ENCODE measurements at regions not wholly inside any gene's neighbourhood (a gene's known extent, or its start where the extent isn't known, plus 50 kb on each side); places are given as distances from the start of the nearest gene placed in this dataset.

GRCh38 chr1:118481126-118481525 lies 296.1 kb upstream of the SPAG17 start:
- Histone ChIP-seq H2BK5ac (ENCODE audit: low read depth, low read length, poor library complexity, severe bottlenecking) (no peak overlapping the region), H2BK15ac (ENCODE audit: low read depth, low read length) (no peak overlapping the region), H2BK120ac (ENCODE audit: low read depth, low read length) (no peak overlapping the region), H2AFZ (replicated peaks; ENCODE audit: low read length, poor library complexity) (no peak overlapping the region), H2AK5ac (ENCODE audit: low read depth, low read length) (no peak overlapping the region), H3K23ac (ENCODE audit: low read depth, low read length) (no peak overlapping the region), H4K8ac (ENCODE audit: low read depth in 2 of 2, low read length in 2 of 2) (no peak overlapping the region), H3K4me2 (ENCODE audit: low read depth, low read length) (no peak overlapping the region), H3K79me1 (ENCODE audit: low read depth in 1 of 2, low read length in 2 of 2) (no peaks in the 10 kb centered on the region), H3K56ac (ENCODE audit: extremely low read depth, insufficient read depth, low read length) (no peak overlapping the region), H3K36me3 (ENCODE audit: control insufficient read depth, insufficient read depth, low read length) (no peaks in the 10 kb centered on the region), H3K4ac (ENCODE audit: low read depth, low read length) (no peak overlapping the region), H3K14ac (replicated peaks; ENCODE audit: low read depth, low read length) (no peak overlapping the region), H3K9me3 (ENCODE audit: control insufficient read depth, insufficient read depth, low read length) (no peaks in the 10 kb centered on the region), H3K9ac (ENCODE audit: low read depth, low read length) (no peak overlapping the region), H4K5ac (ENCODE audit: low read depth, low read length) (no peak overlapping the region), H3K9me1 (ENCODE audit: insufficient read depth, low read length) (no peaks in the 10 kb centered on the region), H3K27ac (ENCODE audit: insufficient read depth, low read length) (no peak overlapping the region), H4K91ac (ENCODE audit: insufficient read depth, low read depth, low read length) (no peak overlapping the region), H3K4me3 (ENCODE audit: insufficient read depth, low read depth, low read length) (no peak overlapping the region), H3K27me3 (ENCODE audit: control insufficient read depth, insufficient read depth, low read length) (no peaks in the 10 kb centered on the region), H3K18ac (ENCODE audit: low read depth, low read length) (no peak overlapping the region), H4K20me1 (ENCODE audit: insufficient read depth, low read length) (no peaks in the 10 kb centered on the region), H2BK20ac (ENCODE audit: low read depth, low read length) (no peak overlapping the region), H3K4me1 (ENCODE audit: control insufficient read depth, insufficient read depth, low read length) (no peaks in the 10 kb centered on the region), H2AK9ac (replicated peaks; ENCODE audit: low read depth, low read length, poor library complexity) (no peak overlapping the region)
- no peak for DNase-seq
- POLR2A ChIA-PET (ENCODE audit: unreplicated experiment), result no interaction called here
- intact Hi-C loops (cut with micrococcal nuclease), result no loop called here
- in situ Hi-C loops (cut with MboI; ENCODE audit: low sequenced_read_pairs), result no loop called here
- WGBS, 2 experiments (ENCODE audit: extremely low coverage in 2 of 2, insufficient read length in 1 of 2), result no CpG with 5 or more reads among the region's 2 CpGs
- BruUV-seq (replicated peaks), result no TSS peak
- dilution Hi-C loops (cut with HindIII; ENCODE audit: low sequenced_read_pairs, unreplicated experiment), result no loop called here
- ATAC-seq (ENCODE audit: low read depth), result no peak
- CTCF ChIA-PET, result interaction anchor here (0.6 kb wide), 1 partner anchor 44 kb away, joined by 3 read pairs; no protein-coding TSS in a partner anchor
- no peak for TF ChIP-seq BHLHE40 (IDR thresholded peaks at IDR 0.05; ENCODE audit: low read depth, low read length)
- no peak for TF ChIP-seq RAD21 (IDR thresholded peaks at IDR 0.05; ENCODE audit: low read length)
- TF ChIP-seq RFX5 (IDR thresholded peaks at IDR 0.05; ENCODE audit: low read depth, low read length), result no peak
- no peak for TF ChIP-seq POLR2A (IDR thresholded peaks at IDR 0.05; ENCODE audit: low read depth, low read length)
- no peak for TF ChIP-seq CEBPB (IDR thresholded peaks at IDR 0.05; ENCODE audit: low read depth, low read length)
- no peak for TF ChIP-seq RCOR1 (IDR thresholded peaks at IDR 0.05; ENCODE audit: insufficient replicate concordance, low read length)
- no peak for TF ChIP-seq FOS (IDR thresholded peaks at IDR 0.05; ENCODE audit: low read depth, low read length)
- no peak for TF ChIP-seq CHD1 (IDR thresholded peaks at IDR 0.05; ENCODE audit: low read depth, low read length)
- no peak for TF ChIP-seq MXI1 (IDR thresholded peaks at IDR 0.05; ENCODE audit: borderline replicate concordance, low read depth, low read length)
